Lower leg skin (tissue), 3 donors: ENCODE measurements at regions not wholly inside any gene's neighbourhood (a gene's known extent, or its start where the extent isn't known, plus 50 kb on each side); places are given as distances from the start of the nearest gene placed in this dataset.

Source experiments
- CTCF ChIP-seq, 3 donors: fragments of 450-650 bp; IDR thresholded peaks; one replicate each; pipeline ENCODE4 v1.5.1; 2016; ENCODE audit warnings: antibody characterized with exemption in 3 of 3, mild to moderate bottlenecking in 3 of 3, moderate library complexity in 2 of 3
- POLR2A ChIP-seq, 2 donors: fragments of 450-650 bp; IDR thresholded peaks; one replicate each; pipeline ENCODE4 v1.6.1; 2016 to 2017; ENCODE audit warnings: antibody characterized with exemption in 2 of 2, mild to moderate bottlenecking in 1 of 2, moderate library complexity in 1 of 2

- TF ChIP-seq CTCF (IDR thresholded peaks at IDR 0.05) (no peak), POLR2A (IDR thresholded peaks at IDR 0.05) (no peak)
These were observed 267.2 kb downstream of the ADGRG6 start for GRCh38 chr6:142568857-142569597.
